ENCODE measurements at regions not wholly inside any gene's neighbourhood (a gene's known extent, or its start where the extent isn't known, plus 50 kb on each side); places are given as distances from the start of the nearest gene placed in this dataset.
A peak's percentile ranks its signal among the peaks of the same experiment; 100 is the strongest.

- Histone ChIP-seq H3K4me1 (ENCODE audit: control insufficient read depth in 3 of 3, insufficient read depth in 3 of 3, low read length in 3 of 3) (peaks cover 16 to 23% (median 18%) of the 10 kb centered on the region in 3 donors), H3K9ac (ENCODE audit: low read depth in 1 of 3, low read length in 3 of 3) (no peak overlapping the region), H3K27ac (ENCODE audit: low read depth, low read length) (no peak overlapping the region), H3K27me3 (ENCODE audit: control insufficient read depth in 3 of 3, insufficient read depth in 3 of 3, low read length in 3 of 3) (no peaks in the 10 kb centered on the region), H3K4me3 (ENCODE audit: low read length in 3 of 3) (no peak overlapping the region), H3K36me3 (ENCODE audit: control insufficient read depth in 3 of 3, insufficient read depth in 3 of 3, low read length in 3 of 3) (no peaks in the 10 kb centered on the region), H3K9me3 (ENCODE audit: control insufficient read depth in 3 of 3, low read length in 3 of 3) (no peaks in the 10 kb centered on the region)
Measured at GRCh38 chr7:83861-84632, 108.3 kb upstream of the FAM20C start.

DNA sequence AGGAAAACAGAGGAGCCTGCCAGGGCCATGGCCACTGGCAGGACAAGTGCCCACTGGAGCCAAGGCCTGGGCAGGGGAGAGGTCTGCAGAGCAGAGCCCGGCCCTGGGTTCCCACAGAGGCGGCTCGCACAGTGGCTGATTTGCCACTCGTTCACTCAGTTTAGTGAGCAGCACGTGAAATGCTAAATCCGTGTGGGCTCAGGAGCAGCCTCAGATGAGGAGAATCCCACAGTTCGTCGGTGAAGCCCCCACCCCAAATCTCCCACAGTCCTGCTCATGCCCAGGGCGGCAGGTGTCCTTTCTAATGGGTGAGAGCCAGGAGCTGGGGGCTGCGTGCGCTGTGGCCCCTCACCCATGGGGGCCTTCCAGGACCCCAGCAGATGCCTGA is 107.7 kb upstream of the FAM20C start:
- H3K9me3 ChIP-seq (ENCODE audit: control insufficient read depth in 3 of 3, low read length in 3 of 3) = no peaks in the 10 kb centered on the region
- H3K36me3 ChIP-seq (ENCODE audit: control insufficient read depth in 3 of 3, insufficient read depth in 3 of 3, low read length in 3 of 3) = no peaks in the 10 kb centered on the region
- H3K9ac ChIP-seq (ENCODE audit: low read depth in 1 of 3, low read length in 3 of 3) = no peak overlapping the region
- peaks cover 22 to 28% (median 23%) of the 10 kb centered on the region in 3 donors for H3K4me1 ChIP-seq (ENCODE audit: control insufficient read depth in 3 of 3, insufficient read depth in 3 of 3, low read length in 3 of 3)
- H3K4me3 ChIP-seq (ENCODE audit: low read length in 3 of 3) = no peak overlapping the region
- H3K27ac ChIP-seq (ENCODE audit: low read depth, low read length) = no peak overlapping the region
- H3K27me3 ChIP-seq (ENCODE audit: control insufficient read depth in 3 of 3, insufficient read depth in 3 of 3, low read length in 3 of 3) = no peaks in the 10 kb centered on the region

DNA sequence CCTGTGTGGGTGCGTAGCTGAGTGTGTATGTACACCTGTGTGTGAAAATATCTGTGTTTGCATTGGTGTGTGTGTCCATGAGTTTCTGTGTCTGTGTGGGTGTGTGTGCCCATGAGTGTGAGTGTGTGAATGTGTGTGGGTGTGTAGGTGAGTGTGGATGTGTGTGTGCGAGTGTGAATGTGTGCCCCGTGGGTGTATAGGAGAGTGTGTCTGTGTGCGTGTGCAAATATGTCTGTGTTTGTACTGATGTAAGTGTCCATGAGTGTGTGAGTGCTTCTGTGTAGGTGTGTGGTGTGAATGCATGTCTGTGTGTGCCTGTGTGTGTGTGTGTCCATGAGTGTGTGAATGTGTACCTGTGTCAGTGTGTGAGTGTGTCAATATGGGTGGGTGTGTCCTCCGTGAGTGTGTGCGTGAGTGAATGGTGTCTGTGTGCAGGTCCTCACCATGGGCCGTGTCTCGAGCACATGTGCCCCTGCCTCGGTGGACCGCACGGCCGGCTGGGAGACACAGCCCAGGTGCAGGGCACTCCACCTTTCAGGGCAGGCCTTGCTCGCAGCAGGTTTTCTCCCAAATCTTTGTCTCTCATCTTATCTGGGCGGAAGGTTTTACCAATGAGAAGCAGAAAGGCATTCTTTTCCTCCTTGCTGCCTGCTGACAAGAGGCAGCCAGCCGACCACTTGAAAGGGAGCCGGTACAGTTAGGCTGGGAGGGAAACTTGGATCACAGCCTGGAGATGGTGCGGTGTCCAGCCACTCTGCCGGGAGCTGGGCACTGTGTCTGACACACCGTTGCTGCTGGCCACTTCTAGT is 107.1 kb upstream of the FAM20C start:
- Histone ChIP-seq H3K4me3 (ENCODE audit: low read length in 3 of 3) (no peak overlapping the region), H3K27me3 (ENCODE audit: control insufficient read depth in 3 of 3, insufficient read depth in 3 of 3, low read length in 3 of 3) (no peaks in the 10 kb centered on the region), H3K36me3 (ENCODE audit: control insufficient read depth in 3 of 3, insufficient read depth in 3 of 3, low read length in 3 of 3) (no peaks in the 10 kb centered on the region), H3K9me3 (ENCODE audit: control insufficient read depth in 3 of 3, low read length in 3 of 3) (no peaks in the 10 kb centered on the region), H3K9ac (ENCODE audit: low read depth in 1 of 3, low read length in 3 of 3) (no peak overlapping the region), H3K4me1 (ENCODE audit: control insufficient read depth in 3 of 3, insufficient read depth in 3 of 3, low read length in 3 of 3) (peaks cover 24 to 33% (median 28%) of the 10 kb centered on the region in 3 donors), H3K27ac (ENCODE audit: low read depth, low read length) (no peak overlapping the region)

DNA sequence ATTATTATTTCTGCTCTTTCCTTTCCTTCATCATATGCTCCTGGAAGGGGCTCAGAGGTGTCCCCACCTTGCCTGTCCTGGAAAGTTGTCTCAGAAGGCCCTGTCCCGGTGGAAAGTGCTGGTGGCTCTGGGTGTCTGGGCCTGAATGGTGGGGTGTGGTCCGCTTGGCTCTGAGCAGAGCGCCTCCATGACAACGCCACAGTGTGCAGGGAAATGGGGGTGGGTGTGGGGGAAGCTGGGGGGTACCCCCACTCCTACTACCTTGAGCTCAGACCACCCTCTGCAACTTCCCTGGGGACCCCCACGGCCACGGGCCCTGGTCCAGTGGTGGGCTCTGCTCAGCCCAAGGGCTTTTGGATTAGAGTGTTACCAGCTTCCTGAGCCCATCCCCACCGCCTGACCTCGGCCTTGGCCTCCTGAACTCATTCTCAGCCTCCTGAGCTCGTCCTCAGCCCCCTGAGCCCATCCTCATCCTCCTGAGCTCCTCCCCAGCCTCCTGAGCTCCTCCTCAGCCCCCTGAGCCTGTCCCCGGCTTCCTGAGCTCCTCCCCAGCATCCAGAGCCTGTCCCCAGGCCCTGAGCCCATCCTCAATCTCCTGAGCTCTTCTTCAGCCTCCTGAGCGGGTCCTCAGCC is 106.4 kb upstream of the FAM20C start:
- peak overlapping the region in 1 of 3 donors; percentile 8 for H3K9ac ChIP-seq (ENCODE audit: low read depth in 1 of 3, low read length in 3 of 3)
- H3K9me3 ChIP-seq (ENCODE audit: control insufficient read depth in 3 of 3, low read length in 3 of 3) = no peaks in the 10 kb centered on the region
- peaks cover 24 to 40% (median 30%) of the 10 kb centered on the region in 3 donors for H3K4me1 ChIP-seq (ENCODE audit: control insufficient read depth in 3 of 3, insufficient read depth in 3 of 3, low read length in 3 of 3)
- no peaks in the 10 kb centered on the region for H3K27me3 ChIP-seq (ENCODE audit: control insufficient read depth in 3 of 3, insufficient read depth in 3 of 3, low read length in 3 of 3)
- no peak overlapping the region for H3K27ac ChIP-seq (ENCODE audit: low read depth, low read length)
- H3K4me3 ChIP-seq (ENCODE audit: low read length in 3 of 3) = no peak overlapping the region
- H3K36me3 ChIP-seq (ENCODE audit: control insufficient read depth in 3 of 3, insufficient read depth in 3 of 3, low read length in 3 of 3) = no peaks in the 10 kb centered on the region

GRCh38 chr7:86629-87028 is 105.7 kb upstream of the FAM20C start:
- peaks cover 24 to 40% (median 30%) of the 10 kb centered on the region in 3 donors for H3K4me1 ChIP-seq (ENCODE audit: control insufficient read depth in 3 of 3, insufficient read depth in 3 of 3, low read length in 3 of 3)
- H3K36me3 ChIP-seq (ENCODE audit: control insufficient read depth in 3 of 3, insufficient read depth in 3 of 3, low read length in 3 of 3) = no peaks in the 10 kb centered on the region
- no peaks in the 10 kb centered on the region for H3K9me3 ChIP-seq (ENCODE audit: control insufficient read depth in 3 of 3, low read length in 3 of 3)
- no peak overlapping the region for H3K4me3 ChIP-seq (ENCODE audit: low read length in 3 of 3)
- H3K27me3 ChIP-seq (ENCODE audit: control insufficient read depth in 3 of 3, insufficient read depth in 3 of 3, low read length in 3 of 3) = no peaks in the 10 kb centered on the region
- no peak overlapping the region for H3K27ac ChIP-seq (ENCODE audit: low read depth, low read length)
- H3K9ac ChIP-seq (ENCODE audit: low read depth in 1 of 3, low read length in 3 of 3) = no peak overlapping the region

DNA sequence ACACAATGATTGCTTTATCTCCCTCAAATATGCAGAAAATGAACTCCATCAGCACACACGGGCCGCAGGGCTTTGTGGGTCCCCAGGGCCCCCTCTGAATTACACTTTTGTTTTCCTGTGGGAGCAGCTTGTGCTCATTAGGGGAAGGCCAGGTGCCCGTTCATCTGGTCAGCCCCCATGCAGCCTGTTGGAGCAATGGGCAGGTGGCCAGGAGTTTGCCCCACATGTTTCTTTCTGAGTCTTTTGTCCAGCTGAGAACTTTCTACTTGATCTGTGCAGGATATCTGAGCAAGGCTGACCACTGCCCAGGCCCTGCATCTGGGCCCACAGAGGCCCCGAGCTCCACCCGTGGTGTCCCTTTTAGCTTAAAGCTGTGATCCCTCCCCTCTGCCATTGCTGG is 105.3 kb upstream of the FAM20C start:
- H3K27me3 ChIP-seq (ENCODE audit: control insufficient read depth in 3 of 3, insufficient read depth in 3 of 3, low read length in 3 of 3) = no peaks in the 10 kb centered on the region
- H3K4me1 ChIP-seq (ENCODE audit: control insufficient read depth in 3 of 3, insufficient read depth in 3 of 3, low read length in 3 of 3) = peaks cover 24 to 36% (median 30%) of the 10 kb centered on the region in 3 donors
- H3K4me3 ChIP-seq (ENCODE audit: low read length in 3 of 3) = no peak overlapping the region
- no peak overlapping the region for H3K27ac ChIP-seq (ENCODE audit: low read depth, low read length)
- H3K9me3 ChIP-seq (ENCODE audit: control insufficient read depth in 3 of 3, low read length in 3 of 3) = no peaks in the 10 kb centered on the region
- no peaks in the 10 kb centered on the region for H3K36me3 ChIP-seq (ENCODE audit: control insufficient read depth in 3 of 3, insufficient read depth in 3 of 3, low read length in 3 of 3)
- no peak overlapping the region for H3K9ac ChIP-seq (ENCODE audit: low read depth in 1 of 3, low read length in 3 of 3)

GRCh38 chr7:87671-88070 is 104.7 kb upstream of the FAM20C start:
- Histone ChIP-seq H3K4me1 (ENCODE audit: control insufficient read depth in 3 of 3, insufficient read depth in 3 of 3, low read length in 3 of 3) (peaks cover 24 to 36% (median 30%) of the 10 kb centered on the region in 3 donors), H3K27ac (ENCODE audit: low read depth, low read length) (no peak overlapping the region)

DNA sequence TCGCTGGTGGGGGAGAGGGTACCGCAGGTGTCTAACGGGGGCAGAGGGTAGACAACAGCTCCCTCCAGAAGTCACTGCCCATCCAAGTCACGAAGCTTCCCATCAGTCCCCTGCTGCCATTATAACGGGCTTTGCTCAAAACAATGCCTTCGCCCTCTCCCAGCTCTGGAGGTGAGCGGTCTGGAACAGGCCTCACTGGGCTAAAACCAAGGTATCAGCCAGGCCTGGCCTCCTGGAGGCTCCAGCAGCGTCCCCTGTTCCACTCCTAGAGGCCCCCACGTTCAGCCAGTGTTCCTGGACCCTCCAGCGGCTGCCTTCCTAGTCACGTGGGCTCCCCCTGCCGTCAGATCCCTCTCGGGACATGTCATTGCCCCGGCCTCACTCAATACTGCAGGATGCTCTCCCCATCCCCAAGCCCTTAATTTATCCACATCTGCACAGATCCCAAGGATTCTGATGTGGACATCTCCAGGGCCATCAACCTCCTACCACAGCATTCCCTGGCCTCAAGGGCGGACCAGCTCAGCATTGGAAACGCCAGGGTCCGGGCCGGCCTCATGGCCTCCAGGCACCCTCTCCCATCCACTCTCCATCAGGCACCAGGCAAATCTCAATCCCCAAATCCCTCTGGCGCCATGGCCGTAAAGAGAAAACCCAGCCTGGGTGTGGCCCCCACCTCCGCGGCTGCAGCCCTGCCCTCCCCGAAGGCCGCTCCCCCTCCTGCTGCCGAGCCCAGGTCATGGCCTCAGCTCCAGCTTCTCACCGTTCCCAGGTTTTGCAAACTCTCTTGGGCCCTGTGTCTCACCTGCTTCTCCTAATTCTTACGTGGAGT is 104.1 kb upstream of the FAM20C start:
- peaks cover 0 to 2% (median 0%) of the 10 kb centered on the region in 3 donors for H3K27me3 ChIP-seq (ENCODE audit: control insufficient read depth in 3 of 3, insufficient read depth in 3 of 3, low read length in 3 of 3)
- H3K36me3 ChIP-seq (ENCODE audit: control insufficient read depth in 3 of 3, insufficient read depth in 3 of 3, low read length in 3 of 3) = no peaks in the 10 kb centered on the region
- H3K27ac ChIP-seq (ENCODE audit: low read depth, low read length) = peak overlapping the region; percentile 62
- H3K4me1 ChIP-seq (ENCODE audit: control insufficient read depth in 3 of 3, insufficient read depth in 3 of 3, low read length in 3 of 3) = peaks cover 24 to 36% (median 30%) of the 10 kb centered on the region in 3 donors
- no peaks in the 10 kb centered on the region for H3K9me3 ChIP-seq (ENCODE audit: control insufficient read depth in 3 of 3, low read length in 3 of 3)
- no peak overlapping the region for H3K9ac ChIP-seq (ENCODE audit: low read depth in 1 of 3, low read length in 3 of 3)
- H3K4me3 ChIP-seq (ENCODE audit: low read length in 3 of 3) = no peak overlapping the region

More at GRCh38 chr7:87671-88070, 104.7 kb upstream of the FAM20C start:
- Histone ChIP-seq H3K9me3 (ENCODE audit: control insufficient read depth in 3 of 3, low read length in 3 of 3) (no peaks in the 10 kb centered on the region), H3K27me3 (ENCODE audit: control insufficient read depth in 3 of 3, insufficient read depth in 3 of 3, low read length in 3 of 3) (no peaks in the 10 kb centered on the region), H3K4me3 (ENCODE audit: low read length in 3 of 3) (no peak overlapping the region), H3K36me3 (ENCODE audit: control insufficient read depth in 3 of 3, insufficient read depth in 3 of 3, low read length in 3 of 3) (no peaks in the 10 kb centered on the region), H3K9ac (ENCODE audit: low read depth in 1 of 3, low read length in 3 of 3) (no peak overlapping the region)

DNA sequence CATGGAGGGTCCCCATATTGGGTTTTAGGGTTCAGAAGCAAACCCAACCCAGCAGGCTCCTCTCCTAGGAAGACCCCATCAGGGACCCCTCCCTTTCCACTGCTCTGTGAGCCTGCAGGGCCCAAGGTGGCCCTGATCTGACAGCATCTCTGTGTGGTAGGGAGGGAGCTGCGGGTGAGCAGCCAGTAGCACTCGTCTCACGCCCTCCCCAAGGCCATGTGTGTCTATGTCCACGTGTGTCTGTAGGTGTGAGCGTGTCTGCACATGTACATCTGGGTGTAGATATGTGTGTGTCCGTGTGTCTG is 103.5 kb upstream of the FAM20C start:
- peaks cover 0 to 5% (median 0%) of the 10 kb centered on the region in 3 donors for H3K27me3 ChIP-seq (ENCODE audit: control insufficient read depth in 3 of 3, insufficient read depth in 3 of 3, low read length in 3 of 3)
- peak overlapping the region in 2 of 3 donors; percentile 7 to 50 for H3K9ac ChIP-seq (ENCODE audit: low read depth in 1 of 3, low read length in 3 of 3)
- H3K9me3 ChIP-seq (ENCODE audit: control insufficient read depth in 3 of 3, low read length in 3 of 3) = no peaks in the 10 kb centered on the region
- peak overlapping the region in 1 of 3 donors; percentile 22 for H3K4me3 ChIP-seq (ENCODE audit: low read length in 3 of 3)
- peak overlapping the region; percentile 62 for H3K27ac ChIP-seq (ENCODE audit: low read depth, low read length)
- H3K36me3 ChIP-seq (ENCODE audit: control insufficient read depth in 3 of 3, insufficient read depth in 3 of 3, low read length in 3 of 3) = no peaks in the 10 kb centered on the region
- peaks cover 24 to 36% (median 30%) of the 10 kb centered on the region in 3 donors for H3K4me1 ChIP-seq (ENCODE audit: control insufficient read depth in 3 of 3, insufficient read depth in 3 of 3, low read length in 3 of 3)

Data from skeletal muscle tissue (tissue), 3 donors.